ENCODE measurements at regions not wholly inside any gene's neighbourhood (a gene's known extent, or its start where the extent isn't known, plus 50 kb on each side); places are given as distances from the start of the nearest gene placed in this dataset.

DNA sequence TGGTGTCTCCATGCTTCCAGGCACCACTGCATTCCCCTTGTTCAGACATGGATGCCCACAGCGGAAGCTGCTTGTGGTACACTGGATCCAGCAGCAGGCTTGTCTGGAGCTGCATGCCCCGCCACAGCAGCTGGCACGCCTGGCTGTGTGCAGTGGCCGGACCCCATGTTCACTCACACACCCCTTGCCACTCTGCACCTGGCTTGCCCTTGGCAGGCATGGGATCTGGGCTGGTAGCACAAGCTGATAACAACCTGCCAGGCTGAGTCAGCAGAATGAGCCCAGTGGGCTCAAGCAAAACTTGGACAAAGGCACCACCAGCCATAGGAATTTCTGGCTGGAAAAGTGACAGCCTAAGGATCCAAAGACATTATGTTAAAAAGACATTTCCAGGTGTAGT, 91.8 kb upstream of the TMEM168 start:
- H3K79me2 ChIP-seq (ENCODE audit: insufficient read depth, low read length): no peaks in the 10 kb centered on the region
- no peak overlapping the region for H3T11ph ChIP-seq (ENCODE audit: low read length)
- H2AFZ ChIP-seq (ENCODE audit: low read length): no peak overlapping the region
- H3K27me3 ChIP-seq (ENCODE audit: insufficient read depth, low read length): no peaks in the 10 kb centered on the region
- H3K4ac ChIP-seq (ENCODE audit: low read depth, low read length): no peak overlapping the region
- no peak overlapping the region for H4K8ac ChIP-seq (replicated peaks; ENCODE audit: insufficient read length, low read depth, low read length)
- no peak overlapping the region for H2AK5ac ChIP-seq (ENCODE audit: insufficient read length, low read length)
- H3K4me2 ChIP-seq (ENCODE audit: insufficient read depth, insufficient read length, low read length): no peak overlapping the region
- H2BK20ac ChIP-seq (ENCODE audit: low read depth, low read length, poor library complexity, severe bottlenecking): no peak overlapping the region
- no peak overlapping the region for H2BK15ac ChIP-seq (ENCODE audit: low read depth, low read length)
- H3K23ac ChIP-seq (ENCODE audit: insufficient read length, low read depth, low read length): no peak overlapping the region
- H4K20me1 ChIP-seq (ENCODE audit: control insufficient read depth, insufficient read depth, insufficient read length): no peaks in the 10 kb centered on the region
- H3K4me3 Mint-ChIP-seq: no peak overlapping the region
- H3K9me3 ChIP-seq (ENCODE audit: control insufficient read depth, low read depth, low read length): no peaks in the 10 kb centered on the region
- H2BK120ac ChIP-seq (ENCODE audit: low read depth, low read length, poor library complexity, severe bottlenecking): no peak overlapping the region
- H3K18ac ChIP-seq (ENCODE audit: insufficient read length, low read depth, low read length): no peak overlapping the region
- H4K91ac ChIP-seq (ENCODE audit: insufficient read length, low read depth, low read length): no peak overlapping the region
- H3K79me1 ChIP-seq (ENCODE audit: insufficient read depth, low read depth, low read length, poor library complexity, severe bottlenecking): no peaks in the 10 kb centered on the region
- TF ChIP-seq, protein P1, sequence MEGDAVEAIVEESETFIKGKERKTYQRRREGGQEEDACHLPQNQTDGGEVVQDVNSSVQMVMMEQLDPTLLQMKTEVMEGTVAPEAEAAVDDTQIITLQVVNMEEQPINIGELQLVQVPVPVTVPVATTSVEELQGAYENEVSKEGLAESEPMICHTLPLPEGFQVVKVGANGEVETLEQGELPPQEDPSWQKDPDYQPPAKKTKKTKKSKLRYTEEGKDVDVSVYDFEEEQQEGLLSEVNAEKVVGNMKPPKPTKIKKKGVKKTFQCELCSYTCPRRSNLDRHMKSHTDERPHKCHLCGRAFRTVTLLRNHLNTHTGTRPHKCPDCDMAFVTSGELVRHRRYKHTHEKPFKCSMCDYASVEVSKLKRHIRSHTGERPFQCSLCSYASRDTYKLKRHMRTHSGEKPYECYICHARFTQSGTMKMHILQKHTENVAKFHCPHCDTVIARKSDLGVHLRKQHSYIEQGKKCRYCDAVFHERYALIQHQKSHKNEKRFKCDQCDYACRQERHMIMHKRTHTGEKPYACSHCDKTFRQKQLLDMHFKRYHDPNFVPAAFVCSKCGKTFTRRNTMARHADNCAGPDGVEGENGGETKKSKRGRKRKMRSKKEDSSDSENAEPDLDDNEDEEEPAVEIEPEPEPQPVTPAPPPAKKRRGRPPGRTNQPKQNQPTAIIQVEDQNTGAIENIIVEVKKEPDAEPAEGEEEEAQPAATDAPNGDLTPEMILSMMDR (conservative IDR thresholded peaks at IDR 0.05): no peak
- H3K27ac Mint-ChIP-seq: no peak overlapping the region
- H2BK5ac ChIP-seq (ENCODE audit: insufficient read length, low read length): no peak overlapping the region
- no peaks in the 10 kb centered on the region for H3K23me2 ChIP-seq (ENCODE audit: insufficient read length, low read depth, low read length, poor library complexity, severe bottlenecking)
- no peaks in the 10 kb centered on the region for H3K4me1 Mint-ChIP-seq
- peaks cover 0 to 2% of the 10 kb centered on the region in 2 experiments; a peak in 1 of 5 replicates for H3K9me3 Mint-ChIP-seq
- H3K27me3 Mint-ChIP-seq (ENCODE audit: low read depth): no peaks in the 10 kb centered on the region; the same call in 1 of the 2 replicates
- no peak overlapping the region for H2BK12ac ChIP-seq (ENCODE audit: insufficient read length, low read depth, low read length)
- H3K27ac ChIP-seq (ENCODE audit: insufficient read length, low read depth, low read length): no peak overlapping the region
- no peak overlapping the region for H3K56ac ChIP-seq (ENCODE audit: insufficient read length, low read depth, low read length)
- no peak for DNase-seq
- no peak overlapping the region for H3K9ac ChIP-seq (ENCODE audit: extremely low read depth, insufficient read length, low read length)
- no peak overlapping the region for H3K14ac ChIP-seq (ENCODE audit: insufficient read depth, low read length)
- WGBS (ENCODE audit: extremely low coverage, insufficient read length, low lambda C conversion rate): no CpG with 5 or more reads among the region's 4 CpGs
- H3K4me1 ChIP-seq (ENCODE audit: insufficient read depth, low read length): no peaks in the 10 kb centered on the region
- H4K5ac ChIP-seq (ENCODE audit: insufficient read length, low read depth, low read length): no peak overlapping the region
- peaks cover 11 to 20% (median 20%) of the 10 kb centered on the region in 3 experiments for H3K36me3 Mint-ChIP-seq (ENCODE audit: insufficient read depth in 1 of 3, low read depth in 3 of 3)
